K562 (cell line): ENCODE measurements at regions not wholly inside any gene's neighbourhood (a gene's known extent, or its start where the extent isn't known, plus 50 kb on each side); places are given as distances from the start of the nearest gene placed in this dataset.

Experiments
- ARNT ChIP-seq, 2 experiments: fragments of 450-650 bp; IDR thresholded peaks; 2 replicates each; pipeline ENCODE4 v1.6.1; 2016; ENCODE audit warnings: mild to moderate bottlenecking in 1 of 2
- DIDO1 ChIP-seq: fragments of 450-650 bp; IDR thresholded peaks from 2 replicates; pipeline ENCODE4 v1.6.1; 2016; ENCODE audit warnings: low read depth, missing biosample characterization, missing genetic modification characterization
- ELF4 ChIP-seq: fragments of 450-650 bp; formaldehyde crosslinking; IDR thresholded peaks from 2 replicates; pipeline ENCODE4 v1.4.0; 2022; ENCODE audit warnings: missing genetic modification characterization
- HNRNPK ChIP-seq: fragments of 200-400 bp; formaldehyde crosslinking; IDR thresholded peaks from one replicate; pipeline ENCODE4 v1.6.1; 2018; ENCODE audit warnings: mild to moderate bottlenecking, low read depth, low read length; ENCODE audit not compliant: poor library complexity, severe bottlenecking
- HNRNPLL ChIP-seq: fragments of 200-400 bp; formaldehyde crosslinking; IDR thresholded peaks from 2 replicates; pipeline ENCODE4 v1.6.1; 2017; ENCODE audit warnings: low read length, low read depth, mild to moderate bottlenecking; ENCODE audit not compliant: poor library complexity, severe bottlenecking
- KLF16 ChIP-seq: IDR thresholded peaks from 2 replicates; pipeline ENCODE4 v1.6.1; 2016; ENCODE audit warnings: antibody characterized with exemption
- MAFK ChIP-seq: IDR thresholded peaks from 2 replicates; pipeline ENCODE4 v1.6.1; 2011; ENCODE audit warnings: low read length, improper control_type of control experiment
- MTA3 ChIP-seq: fragments of 450-650 bp; formaldehyde crosslinking; IDR thresholded peaks from 2 replicates; pipeline ENCODE4 v1.6.1; 2017; ENCODE audit warnings: mild to moderate bottlenecking, borderline replicate concordance
- NCOA6 ChIP-seq: fragments of 450-650 bp; IDR thresholded peaks from 2 replicates; pipeline ENCODE4 v1.6.1; 2017; ENCODE audit warnings: mild to moderate bottlenecking
- NFATC3 ChIP-seq: fragments of 450-650 bp; IDR thresholded peaks from 2 replicates; pipeline ENCODE4 v1.6.1; 2017; ENCODE audit warnings: mild to moderate bottlenecking
- NFIC ChIP-seq: fragments of 450-650 bp; IDR thresholded peaks from 2 replicates; pipeline ENCODE4 v1.6.1; 2017; ENCODE audit warnings: mild to moderate bottlenecking, inconsistent platforms
- PHF21A ChIP-seq: fragments of 450-650 bp; IDR thresholded peaks from 2 replicates; pipeline ENCODE4 v1.6.1; 2017; ENCODE audit warnings: low read depth, borderline replicate concordance
- RAD21 ChIP-seq, 2 experiments: fragments of 250-450 bp in 1 of 2; fragments of 450-650 bp in 1 of 2; sonication (Bioruptor Pico) in 1 of 2; formaldehyde crosslinking in 1 of 2; IDR thresholded peaks in 1 of 2; conservative IDR thresholded peaks in 1 of 2; 2 replicates each; pipeline versions ENCODE4 v1.4.0 to v1.8.0; 2020 to 2022; ENCODE audit warnings: mild to moderate bottlenecking in 2 of 2, moderate library complexity in 1 of 2
- SIN3B ChIP-seq: fragments of 450-650 bp; IDR thresholded peaks from 2 replicates; pipeline ENCODE4 v1.6.1; 2017; ENCODE audit warnings: low read depth, mild to moderate bottlenecking, moderate library complexity
- SMAD1 ChIP-seq: fragments of 150-350 bp; IDR thresholded peaks from 2 replicates; pipeline ENCODE4 v1.6.1; 2014; ENCODE audit warnings: low read length, low read depth; ENCODE audit not compliant: partially characterized antibody
- SMARCC2 ChIP-seq: fragments of 450-650 bp; IDR thresholded peaks from 2 replicates; pipeline ENCODE4 v1.6.1; 2017; ENCODE audit warnings: antibody characterized with exemption, moderate library complexity, mild to moderate bottlenecking, low read depth
- SNRNP70 ChIP-seq: fragments of 200-400 bp; formaldehyde crosslinking; optimal IDR thresholded peaks from 2 replicates; pipeline ENCODE3; 2017; ENCODE audit warnings: low read depth, low read length
- ZNF174 ChIP-seq: fragments of 250-450 bp; sonication (Bioruptor Pico); IDR thresholded peaks from 2 replicates; pipeline ENCODE4 v1.4.0; 2020; ENCODE audit warnings: mild to moderate bottlenecking
- ZNF324 ChIP-seq: fragments of 250-450 bp; sonication (Bioruptor Pico); IDR thresholded peaks from 2 replicates; pipeline ENCODE4 v1.4.0; 2020; ENCODE audit warnings: mild to moderate bottlenecking
- TF ChIP-seq, protein P1 (sequence below), 2 experiments: fragments of 450-650 bp; IDR thresholded peaks; 2 replicates each; pipeline ENCODE4 v1.6.1; 2016; ENCODE audit warnings: mild to moderate bottlenecking in 2 of 2, borderline replicate concordance in 1 of 2, low read depth in 1 of 2, moderate library complexity in 1 of 2
- TF ChIP-seq, protein P2 (sequence below): sonication (generic); formaldehyde crosslinking; IDR thresholded peaks from 2 replicates; pipeline ENCODE4 v1.5.0; 2020; ENCODE audit warnings: missing genetic modification reagents
- TF ChIP-seq, protein P3 (sequence below): fragments of 250-450 bp; sonication (Bioruptor Pico); IDR thresholded peaks from 2 replicates; pipeline ENCODE4 v1.5.0; 2021

DNA sequence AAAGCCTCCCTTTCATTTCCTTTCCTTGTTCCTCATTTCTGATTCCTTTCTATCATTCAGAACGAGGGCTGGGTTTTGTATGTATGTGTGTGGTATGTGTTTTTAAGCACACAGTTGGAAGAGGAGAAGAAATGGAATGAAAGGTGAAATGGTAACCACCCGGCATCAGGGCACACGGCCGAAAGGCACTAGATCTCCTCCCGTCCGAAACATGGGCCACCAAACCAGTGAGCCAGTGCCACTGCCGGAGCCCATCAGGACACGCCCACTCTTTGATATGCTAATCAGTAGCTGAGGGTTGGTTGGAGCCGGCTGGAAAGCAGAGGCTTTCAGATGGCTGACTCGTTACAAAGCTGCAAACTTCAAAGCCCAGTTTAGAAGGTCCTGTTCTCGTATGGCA lies 228.6 kb upstream of the JARID2 start (continued):
- TF ChIP-seq, protein P1, sequence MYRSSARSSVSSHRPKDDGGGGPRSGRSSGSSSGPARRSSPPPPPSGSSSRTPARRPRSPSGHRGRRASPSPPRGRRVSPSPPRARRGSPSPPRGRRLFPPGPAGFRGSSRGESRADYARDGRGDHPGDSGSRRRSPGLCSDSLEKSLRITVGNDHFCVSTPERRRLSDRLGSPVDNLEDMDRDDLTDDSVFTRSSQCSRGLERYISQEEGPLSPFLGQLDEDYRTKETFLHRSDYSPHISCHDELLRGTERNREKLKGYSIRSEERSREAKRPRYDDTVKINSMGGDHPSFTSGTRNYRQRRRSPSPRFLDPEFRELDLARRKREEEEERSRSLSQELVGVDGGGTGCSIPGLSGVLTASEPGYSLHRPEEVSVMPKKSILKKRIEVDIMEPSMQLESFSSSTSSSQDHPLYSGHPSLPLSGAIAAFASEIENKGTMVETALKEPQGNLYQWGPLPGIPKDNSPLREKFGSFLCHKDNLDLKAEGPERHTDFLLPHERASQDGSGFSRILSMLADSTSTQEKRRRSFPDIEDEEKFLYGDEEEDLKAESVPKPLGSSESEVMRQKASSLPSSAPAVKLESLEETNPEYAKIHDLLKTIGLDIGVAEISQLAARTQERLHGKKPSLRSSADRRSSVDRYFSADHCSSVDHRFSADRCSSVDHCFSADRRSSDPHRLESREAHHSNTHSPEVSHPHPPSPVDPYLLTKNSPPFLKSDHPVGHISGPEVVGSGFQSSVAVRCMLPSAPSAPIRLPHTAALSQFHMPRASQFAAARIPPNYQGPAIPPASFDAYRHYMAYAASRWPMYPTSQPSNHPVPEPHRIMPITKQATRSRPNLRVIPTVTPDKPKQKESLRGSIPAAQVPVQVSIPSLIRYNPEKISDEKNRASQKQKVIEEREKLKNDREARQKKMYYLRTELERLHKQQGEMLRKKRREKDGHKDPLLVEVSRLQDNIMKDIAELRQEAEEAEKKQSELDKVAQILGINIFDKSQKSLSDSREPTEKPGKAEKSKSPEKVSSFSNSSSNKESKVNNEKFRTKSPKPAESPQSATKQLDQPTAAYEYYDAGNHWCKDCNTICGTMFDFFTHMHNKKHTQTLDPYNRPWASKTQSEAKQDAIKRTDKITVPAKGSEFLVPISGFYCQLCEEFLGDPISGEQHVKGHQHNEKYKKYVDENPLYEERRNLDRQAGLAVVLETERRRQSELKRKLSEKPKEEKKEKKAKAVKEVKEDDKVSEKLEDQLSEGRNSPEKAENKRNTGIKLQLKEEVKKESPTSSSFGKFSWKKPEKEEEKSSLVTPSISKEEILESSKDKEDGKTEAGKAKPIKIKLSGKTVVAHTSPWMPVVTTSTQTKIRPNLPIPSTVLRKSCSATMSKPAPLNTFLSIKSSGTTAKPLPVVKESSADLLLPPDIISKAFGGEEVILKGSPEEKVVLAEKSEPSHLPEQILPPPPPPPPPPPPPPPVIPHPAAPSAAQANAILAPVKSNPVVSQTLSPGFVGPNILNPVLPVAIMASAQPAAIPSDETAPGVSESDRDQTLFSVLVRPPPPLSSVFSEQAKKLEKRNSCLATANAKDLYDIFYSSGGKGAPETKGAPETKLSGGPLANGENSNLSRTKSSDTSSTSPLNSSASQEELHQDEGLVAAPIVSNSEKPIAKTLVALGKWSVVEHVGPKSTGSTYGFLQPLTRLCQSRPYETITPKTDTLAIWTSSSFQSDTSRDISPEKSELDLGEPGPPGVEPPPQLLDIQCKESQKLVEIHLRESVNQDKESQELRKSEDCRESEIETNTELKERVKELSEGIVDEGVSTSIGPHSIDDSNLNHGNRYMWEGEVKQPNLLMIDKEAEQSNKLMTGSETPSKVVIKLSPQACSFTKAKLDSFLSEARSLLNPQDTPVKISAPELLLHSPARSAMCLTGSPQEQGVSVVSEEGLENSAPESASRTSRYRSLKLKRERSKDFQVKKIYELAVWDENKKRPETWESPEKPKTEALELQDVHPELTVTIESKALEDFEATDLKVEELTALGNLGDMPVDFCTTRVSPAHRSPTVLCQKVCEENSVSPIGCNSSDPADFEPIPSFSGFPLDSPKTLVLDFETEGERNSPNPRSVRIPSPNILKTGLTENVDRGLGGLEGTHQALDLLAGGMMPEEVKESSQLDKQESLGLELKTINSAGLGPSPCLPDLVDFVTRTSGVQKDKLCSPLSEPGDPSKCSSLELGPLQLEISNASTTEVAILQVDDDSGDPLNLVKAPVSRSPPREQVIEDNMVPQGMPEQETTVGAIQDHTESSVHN (IDR thresholded peaks at IDR 0.05; ENCODE audit: borderline replicate concordance in 1 of 2, low read depth in 1 of 2) = no peak
- peak; percentile 48; the same call in 1 of the 2 replicates for TF ChIP-seq MTA3
- TF ChIP-seq ZNF174 (CRISPR knock-in tag) = no peak
- TF ChIP-seq SIN3B = no peak
- no peak for TF ChIP-seq ZNF324 (CRISPR knock-in tag)
- TF ChIP-seq ARNT (IDR thresholded peaks at IDR 0.05) = 0 out of 4 replicates have a peak, but pooled peaks of 1 of the 2 experiments have one; percentile 47
- TF ChIP-seq DIDO1 (tag) = no peak
- TF ChIP-seq SMARCC2 = no peak
- TF ChIP-seq KLF16 = no peak
- peak in 1 of 2 experiments; percentile 9; a peak in 1 of 4 replicates for TF ChIP-seq RAD21 (CRISPR knock-in tag; conservative IDR thresholded peaks at IDR 0.05 in 1 of 2, IDR thresholded peaks at IDR 0.05 in 1 of 2)
- no peak for TF ChIP-seq MAFK
- TF ChIP-seq, protein P2, sequence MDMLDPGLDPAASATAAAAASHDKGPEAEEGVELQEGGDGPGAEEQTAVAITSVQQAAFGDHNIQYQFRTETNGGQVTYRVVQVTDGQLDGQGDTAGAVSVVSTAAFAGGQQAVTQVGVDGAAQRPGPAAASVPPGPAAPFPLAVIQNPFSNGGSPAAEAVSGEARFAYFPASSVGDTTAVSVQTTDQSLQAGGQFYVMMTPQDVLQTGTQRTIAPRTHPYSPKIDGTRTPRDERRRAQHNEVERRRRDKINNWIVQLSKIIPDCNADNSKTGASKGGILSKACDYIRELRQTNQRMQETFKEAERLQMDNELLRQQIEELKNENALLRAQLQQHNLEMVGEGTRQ (CRISPR knock-in tag) = no peak
- TF ChIP-seq, protein P3, sequence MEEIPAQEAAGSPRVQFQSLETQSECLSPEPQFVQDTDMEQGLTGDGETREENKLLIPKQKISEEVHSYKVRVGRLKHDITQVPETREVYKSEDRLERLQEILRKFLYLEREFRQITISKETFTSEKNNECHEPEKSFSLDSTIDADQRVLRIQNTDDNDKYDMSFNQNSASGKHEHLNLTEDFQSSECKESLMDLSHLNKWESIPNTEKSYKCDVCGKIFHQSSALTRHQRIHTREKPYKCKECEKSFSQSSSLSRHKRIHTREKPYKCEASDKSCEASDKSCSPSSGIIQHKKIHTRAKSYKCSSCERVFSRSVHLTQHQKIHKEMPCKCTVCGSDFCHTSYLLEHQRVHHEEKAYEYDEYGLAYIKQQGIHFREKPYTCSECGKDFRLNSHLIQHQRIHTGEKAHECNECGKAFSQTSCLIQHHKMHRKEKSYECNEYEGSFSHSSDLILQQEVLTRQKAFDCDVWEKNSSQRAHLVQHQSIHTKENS (CRISPR knock-in tag) = no peak
- TF ChIP-seq NCOA6 = no peak
- TF ChIP-seq NFATC3 = no peak
- TF ChIP-seq SMAD1 = no peak
- no peak for TF ChIP-seq SNRNP70
- no peak for TF ChIP-seq ELF4 (CRISPR knock-in tag)
- TF ChIP-seq HNRNPLL = no peak
- TF ChIP-seq NFIC = no peak
- no peak for TF ChIP-seq HNRNPK
- TF ChIP-seq PHF21A = no peak
